ENCODE measurements at regions not wholly inside any gene's neighbourhood (a gene's known extent, or its start where the extent isn't known, plus 50 kb on each side); places are given as distances from the start of the nearest gene placed in this dataset.

GRCh38 chr10:32147730-32148129, 91.5 kb upstream of the KIF5B start:
- Mint-ChIP-seq H3K4me3 (no peak overlapping the region), H3K27ac (no peak overlapping the region), H3K36me3 (ENCODE audit: low read depth) (no peaks in the 10 kb centered on the region), H3K9me3 (no peaks in the 10 kb centered on the region), H3K27me3 (ENCODE audit: low read depth) (peaks cover 4% of the 10 kb centered on the region), H3K4me1 (peaks cover 10% of the 10 kb centered on the region)
- no peak for TF ChIP-seq CTCF (IDR thresholded peaks at IDR 0.05; ENCODE audit: unreplicated experiment in 3 of 3)

- H3K27me3 Mint-ChIP-seq (ENCODE audit: low read depth), result peaks cover 3% of the 10 kb centered on the region
- peaks cover 10% of the 10 kb centered on the region for H3K4me1 Mint-ChIP-seq
- no peaks in the 10 kb centered on the region for H3K9me3 Mint-ChIP-seq
- no peaks in the 10 kb centered on the region for H3K36me3 Mint-ChIP-seq (ENCODE audit: low read depth)
- no peak overlapping the region for H3K4me3 Mint-ChIP-seq
- TF ChIP-seq CTCF (IDR thresholded peaks at IDR 0.05; ENCODE audit: unreplicated experiment in 3 of 3), result no peak
- no peak overlapping the region for H3K27ac Mint-ChIP-seq
These were observed 89.9 kb upstream of the KIF5B start for GRCh38 chr10:32146166-32146565.

GRCh38 chr10:32144817-32145688, 88.8 kb upstream of the KIF5B start:
- H3K4me1 Mint-ChIP-seq, result peaks cover 10% of the 10 kb centered on the region
- H3K4me3 Mint-ChIP-seq, result no peak overlapping the region
- H3K27ac Mint-ChIP-seq, result no peak overlapping the region
- H3K36me3 Mint-ChIP-seq (ENCODE audit: low read depth), result no peaks in the 10 kb centered on the region
- H3K27me3 Mint-ChIP-seq (ENCODE audit: low read depth), result peaks cover 3% of the 10 kb centered on the region
- no peaks in the 10 kb centered on the region for H3K9me3 Mint-ChIP-seq
- no peak for TF ChIP-seq CTCF (IDR thresholded peaks at IDR 0.05; ENCODE audit: unreplicated experiment in 3 of 3)

- TF ChIP-seq CTCF (IDR thresholded peaks at IDR 0.05; ENCODE audit: unreplicated experiment in 3 of 3), result no peak
- no peaks in the 10 kb centered on the region for H3K36me3 Mint-ChIP-seq (ENCODE audit: low read depth)
These were observed 87.2 kb upstream of the KIF5B start for GRCh38 chr10:32143302-32143847.

GRCh38 chr10:32142646-32143045, 86.4 kb upstream of the KIF5B start:
- Mint-ChIP-seq H3K27ac (no peak overlapping the region), H3K36me3 (ENCODE audit: low read depth) (no peaks in the 10 kb centered on the region), H3K4me1 (peaks cover 6% of the 10 kb centered on the region), H3K9me3 (no peaks in the 10 kb centered on the region), H3K4me3 (no peak overlapping the region), H3K27me3 (ENCODE audit: low read depth) (peaks cover 4% of the 10 kb centered on the region)
- no peak for TF ChIP-seq CTCF (IDR thresholded peaks at IDR 0.05; ENCODE audit: unreplicated experiment in 3 of 3)

More at GRCh38 chr10:32143302-32143847, 87.2 kb upstream of the KIF5B start:
- Mint-ChIP-seq H3K4me3 (no peak overlapping the region), H3K4me1 (peaks cover 6% of the 10 kb centered on the region), H3K27me3 (ENCODE audit: low read depth) (peaks cover 4% of the 10 kb centered on the region), H3K27ac (no peak overlapping the region), H3K9me3 (no peaks in the 10 kb centered on the region)

Data from nephron (organoid).